Stimulated activated CD4-positive, alpha-beta T cell treated with anti-CD3 and anti-CD28 coated beads, TNF-alpha, amount 100 ng/mL, for 24 hours (primary cell): ENCODE measurements at regions not wholly inside any gene's neighbourhood (a gene's known extent, or its start where the extent isn't known, plus 50 kb on each side); places are given as distances from the start of the nearest gene placed in this dataset.

Experiments
- DNase-seq, 3 experiments: peaks; one replicate each; pipeline ENCODE4 v3.0.0-alpha.2; 2020; ENCODE audit warnings: low read depth in 3 of 3

- no peak for DNase-seq
Observed at GRCh38 chr9:93730217-93730616, 153.8 kb downstream of the PHF2 start.
